H1 (cell line): ENCODE measurements at regions not wholly inside any gene's neighbourhood (a gene's known extent, or its start where the extent isn't known, plus 50 kb on each side); places are given as distances from the start of the nearest gene placed in this dataset.

Experiments used
- BCL11A ChIP-seq, 2 experiments: IDR thresholded peaks; one replicate each; pipeline ENCODE4 v1.6.1; 2011; ENCODE audit warnings: low read depth in 2 of 2, low read length in 2 of 2, mild to moderate bottlenecking in 2 of 2
- KDM4A ChIP-seq: IDR thresholded peaks from one replicate; pipeline ENCODE4 v1.7.1; 2012; ENCODE audit warnings: low read depth, mild to moderate bottlenecking, moderate library complexity, low read length, inconsistent platforms; ENCODE audit not compliant: severe bottlenecking
- PHF8 ChIP-seq: fragments of 200-600 bp; sonication (generic); conservative IDR thresholded peaks from 2 replicates; pipeline ENCODE4 v1.7.1; 2012; ENCODE audit warnings: low read depth, mild to moderate bottlenecking, inconsistent platforms, low read length, moderate library complexity
- POLR2AphosphoS5 ChIP-seq: IDR thresholded peaks from 2 replicates; pipeline ENCODE4 v1.6.1; 2011; ENCODE audit warnings: low read depth, low read length
- RBBP5 ChIP-seq: IDR thresholded peaks from 2 replicates; pipeline ENCODE4 v1.7.1; 2012; ENCODE audit warnings: low read depth, mild to moderate bottlenecking, inconsistent platforms, low read length, moderate library complexity, borderline replicate concordance
- USF2 ChIP-seq: IDR thresholded peaks from 2 replicates; pipeline ENCODE4 v1.6.1; 2011; ENCODE audit warnings: low read length, improper control_type of control experiment

GRCh38 chr1:5601516-5601915 lies 390.7 kb downstream of the NPHP4 start (continued):
- TF ChIP-seq RBBP5 (no peak), KDM4A (no peak), USF2 (no peak), POLR2AphosphoS5 (no peak), PHF8 (no peak), BCL11A (IDR thresholded peaks at IDR 0.05; ENCODE audit: low read depth in 2 of 2, low read length in 2 of 2) (no peak)
